Inflammatory macrophage treated with lipopolysaccharide for 1 hour (primary cell): ENCODE measurements at regions not wholly inside any gene's neighbourhood (a gene's known extent, or its start where the extent isn't known, plus 50 kb on each side); places are given as distances from the start of the nearest gene placed in this dataset.

Experiments used
- DNase-seq, 2 donors: peaks; one replicate each; pipeline ENCODE4 v3.0.0-alpha.2; 2020 to 2022

DNA sequence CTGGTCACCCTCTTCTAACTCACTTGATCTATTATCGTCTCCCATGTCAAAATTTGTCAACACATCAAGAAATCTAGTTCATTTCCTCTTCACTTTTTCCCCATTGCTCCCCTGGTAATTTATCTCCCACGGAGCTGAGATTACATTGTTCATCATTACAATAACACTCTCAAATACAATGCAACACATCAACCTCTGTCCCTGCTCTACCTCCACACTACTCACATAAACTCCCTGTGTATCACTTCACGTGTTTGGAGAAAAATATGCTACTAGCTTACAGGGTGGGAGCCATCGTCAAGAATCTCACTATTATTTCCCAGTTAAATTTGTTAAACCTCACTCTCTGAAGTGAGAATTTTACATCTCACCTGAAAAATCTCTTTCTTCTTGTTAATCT is 1006.4 kb downstream of the ARAP2 start:
- no peak for DNase-seq

DNA sequence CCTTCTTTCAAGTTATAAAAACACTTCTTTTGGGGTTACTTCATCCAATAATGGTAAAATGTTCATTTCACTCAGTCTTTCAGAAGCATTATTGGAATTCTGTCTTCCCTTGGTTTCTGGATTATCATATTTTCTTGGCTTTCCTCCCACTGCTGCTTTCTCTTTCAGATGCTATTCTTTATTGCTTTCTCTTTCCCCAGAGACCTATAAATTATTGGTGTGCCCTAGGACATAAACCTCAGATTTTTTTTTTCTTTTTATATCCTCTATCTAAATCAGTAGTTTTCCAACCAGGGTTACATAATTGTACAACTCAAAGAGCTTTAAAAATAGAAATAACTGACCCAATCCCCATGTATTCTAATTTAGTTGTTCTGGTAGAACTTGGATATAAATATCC is 1005.5 kb downstream of the ARAP2 start:
- DNase-seq: no peak

DNA sequence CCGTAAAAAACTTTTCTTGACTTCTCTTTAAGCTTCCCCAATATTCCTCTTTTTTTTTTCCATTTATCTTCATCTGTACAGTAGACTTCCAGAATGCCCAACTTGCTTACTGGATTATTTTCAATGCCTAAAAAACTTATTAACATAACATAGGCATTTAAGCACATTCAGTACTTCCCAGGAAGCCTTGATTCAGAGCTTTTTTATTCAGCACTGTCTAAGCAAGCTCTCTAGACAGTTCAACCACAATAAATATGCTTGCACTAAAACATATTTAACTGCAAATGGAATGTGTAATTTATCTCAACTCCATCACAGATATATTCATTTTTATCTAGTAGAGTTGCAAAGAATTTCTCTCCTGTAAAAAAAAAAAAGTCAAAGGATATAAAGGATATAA is 997.8 kb downstream of the ARAP2 start:
- no peak for DNase-seq

DNA sequence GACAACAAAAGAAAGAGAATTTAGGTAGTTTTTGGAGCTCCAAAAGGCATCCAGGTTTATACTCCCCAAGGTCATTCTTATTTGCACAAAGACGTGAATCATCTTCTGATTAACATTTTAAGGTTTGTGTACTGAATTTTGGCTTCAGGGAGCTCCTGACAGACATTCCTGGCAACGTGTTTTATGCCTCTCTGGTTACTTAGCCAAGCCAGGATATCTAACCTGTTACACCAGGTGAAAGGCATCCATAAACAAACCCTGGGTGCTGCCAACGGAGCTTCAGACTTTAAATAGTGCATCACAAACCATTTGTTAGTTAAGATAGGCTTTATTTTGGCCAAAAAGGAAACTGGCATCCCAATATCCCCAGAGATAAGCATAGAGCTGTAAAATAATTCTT is 997.3 kb downstream of the ARAP2 start:
- no peak for DNase-seq

DNA sequence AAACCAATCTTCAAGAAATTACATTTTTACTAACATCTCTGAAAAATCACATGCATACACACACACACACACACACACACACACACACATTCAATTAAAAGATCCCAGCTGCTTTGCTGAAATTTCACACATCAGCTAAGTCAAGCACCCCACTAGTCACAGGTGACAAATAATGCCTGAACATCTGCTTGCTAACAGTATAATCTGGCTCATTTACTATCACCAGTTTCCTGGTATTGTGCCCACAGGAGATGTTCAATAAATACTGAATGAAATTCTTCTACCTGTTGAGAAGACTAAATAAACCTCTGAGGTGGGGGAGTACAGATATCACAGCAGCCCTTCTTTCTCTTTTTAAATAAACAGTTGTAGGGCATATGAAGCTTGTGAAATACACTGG is 994.0 kb downstream of the ARAP2 start:
- no peak for DNase-seq

DNA sequence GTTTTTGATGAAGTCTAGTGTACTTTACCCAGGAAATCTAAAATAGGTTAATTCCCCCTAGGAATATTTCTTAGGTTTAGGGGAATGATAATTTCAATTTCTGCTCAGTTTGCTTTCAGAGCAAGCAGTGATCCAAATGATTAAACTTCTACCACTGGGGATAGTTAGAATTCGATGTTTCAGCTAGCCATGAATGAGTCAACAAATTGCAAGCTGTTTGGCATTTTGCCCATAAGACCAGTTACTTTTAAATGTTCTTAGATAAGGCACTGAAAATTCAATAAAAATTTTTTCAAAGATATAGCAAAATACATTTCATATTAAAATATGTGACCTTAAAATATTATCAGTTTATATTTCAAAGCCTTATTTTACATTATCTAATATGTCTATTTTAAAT is 993.6 kb downstream of the ARAP2 start:
- DNase-seq: no peak

DNA sequence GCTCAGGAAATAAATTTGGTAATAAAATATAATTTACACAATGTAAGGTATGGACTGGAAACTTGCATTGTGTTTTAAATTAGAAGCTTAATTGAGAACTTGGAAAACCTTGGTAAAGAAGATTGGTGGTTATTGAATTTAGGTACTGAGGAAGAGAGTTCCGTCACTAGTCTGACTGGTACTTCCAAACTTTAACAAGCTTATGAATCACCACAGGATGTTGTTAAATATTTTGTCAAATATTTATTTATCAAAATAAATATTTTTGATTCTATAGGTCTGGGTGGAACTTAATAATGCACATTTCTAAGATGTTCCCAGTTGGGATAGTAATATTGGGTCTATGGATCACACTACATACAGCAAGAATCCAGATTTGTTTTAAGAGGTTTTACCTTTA is 992.2 kb downstream of the ARAP2 start:
- no peak for DNase-seq

DNA sequence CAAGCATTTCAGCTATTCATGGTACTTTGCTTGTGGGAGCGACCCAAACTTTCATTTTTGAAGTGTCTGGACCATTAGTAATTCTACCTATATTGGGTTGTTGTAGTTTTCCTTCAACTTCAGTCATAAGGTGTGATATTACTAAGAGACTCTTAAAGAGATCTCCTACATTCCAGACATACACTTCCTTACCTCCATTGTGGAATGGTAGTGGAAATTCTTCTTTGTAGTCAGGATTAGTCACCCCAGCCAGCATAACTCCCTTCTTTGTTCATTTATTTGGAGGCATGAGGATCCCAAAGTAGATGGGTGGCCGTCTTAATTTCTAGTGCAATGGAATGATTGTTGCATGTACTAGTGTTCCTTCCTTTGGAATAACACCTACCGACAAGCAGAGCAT is 991.4 kb downstream of the ARAP2 start:
- no peak for DNase-seq

DNA sequence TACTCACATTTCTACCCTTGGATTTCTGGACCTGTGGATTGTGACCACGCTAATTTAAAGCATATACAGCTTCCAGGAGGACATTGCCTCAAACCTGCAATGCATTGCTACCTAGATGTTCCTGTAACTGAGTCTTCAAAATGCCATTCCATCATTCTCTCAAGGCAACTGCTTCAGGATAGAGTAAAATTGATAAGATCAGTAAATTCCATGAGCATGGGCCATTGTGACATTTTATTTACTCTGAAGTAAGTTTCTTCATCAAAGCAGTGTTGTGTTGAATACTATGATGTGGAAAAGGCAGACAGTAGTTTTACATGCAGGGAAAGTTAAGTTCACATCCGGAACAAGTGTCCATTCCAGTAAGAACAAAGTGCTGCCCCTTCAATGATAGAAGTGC is 991.0 kb downstream of the ARAP2 start:
- no peak for DNase-seq

DNA sequence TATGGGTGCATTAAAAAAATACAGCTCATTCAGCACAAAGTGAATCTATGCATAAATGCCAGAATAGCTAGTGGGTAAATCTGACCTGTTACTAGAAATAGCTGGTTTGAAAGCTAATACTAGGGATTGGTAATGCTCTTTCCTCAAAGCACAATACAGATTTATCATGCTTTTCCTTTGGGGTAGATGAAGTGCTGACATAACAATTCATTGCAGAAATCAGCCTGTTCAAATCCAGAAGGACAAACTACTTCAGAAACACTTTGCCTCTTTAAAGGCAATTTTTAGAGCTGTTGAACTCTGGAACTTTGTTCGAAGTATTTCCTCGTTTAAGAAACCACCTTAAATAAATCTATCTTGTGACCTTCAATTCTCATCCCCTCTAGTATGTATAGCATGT is 957.9 kb downstream of the ARAP2 start:
- no peak for DNase-seq

DNA sequence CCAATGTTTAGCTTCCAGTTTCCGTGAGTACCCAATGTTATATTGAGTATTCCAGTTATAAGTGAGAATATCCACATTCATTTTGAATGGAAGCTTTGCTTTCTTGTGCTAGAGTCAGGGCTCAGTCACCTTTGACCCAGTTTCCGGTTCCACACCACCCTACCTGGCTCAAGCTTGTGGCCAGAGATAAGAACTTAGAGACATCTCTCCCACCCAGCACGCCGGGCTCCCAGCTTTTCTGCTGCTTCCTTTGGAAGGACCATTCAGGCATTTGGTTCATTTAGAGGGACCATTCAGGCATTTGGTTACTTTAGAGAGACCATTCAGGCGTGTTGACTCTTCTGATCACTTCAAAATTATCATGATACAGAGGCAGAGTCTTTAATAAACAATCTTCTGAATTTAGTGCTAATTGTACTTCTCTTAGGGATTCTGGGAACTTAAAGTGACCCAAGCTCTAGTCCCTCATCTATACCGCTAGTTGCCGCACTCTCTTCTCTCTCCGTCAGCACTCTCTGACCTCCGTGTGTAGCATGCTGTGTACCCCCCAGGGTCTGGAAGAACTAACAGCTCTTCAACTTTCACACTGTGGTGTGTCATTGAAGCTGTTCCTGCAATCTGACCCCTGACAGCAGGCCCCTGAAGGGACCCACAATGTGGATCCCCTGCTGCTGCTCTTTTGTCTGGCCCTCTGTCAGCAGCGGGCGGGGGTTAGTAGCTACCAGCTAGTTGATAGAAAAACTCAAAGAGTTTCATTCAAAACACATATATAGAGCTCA is 943.1 kb downstream of the ARAP2 start:
- no peak for DNase-seq

DNA sequence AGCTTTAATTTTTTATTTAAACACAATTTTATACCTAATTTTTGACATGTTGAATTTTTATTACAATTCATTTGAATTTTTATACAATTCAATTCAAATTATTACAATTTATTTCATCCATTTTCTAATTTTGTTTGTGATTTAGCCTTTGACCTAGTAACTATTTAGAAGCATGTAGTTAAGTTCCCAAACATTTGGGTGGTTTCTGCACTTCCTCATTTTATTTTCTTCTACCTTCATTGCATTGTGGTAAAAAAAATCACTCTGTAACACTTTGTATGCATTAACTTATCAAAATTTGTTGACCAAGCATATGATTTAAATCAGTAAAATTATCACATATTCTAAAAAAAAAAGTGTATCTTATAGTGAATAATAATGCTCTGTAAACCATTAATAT is 928.9 kb downstream of the ARAP2 start:
- DNase-seq: no peak

DNA sequence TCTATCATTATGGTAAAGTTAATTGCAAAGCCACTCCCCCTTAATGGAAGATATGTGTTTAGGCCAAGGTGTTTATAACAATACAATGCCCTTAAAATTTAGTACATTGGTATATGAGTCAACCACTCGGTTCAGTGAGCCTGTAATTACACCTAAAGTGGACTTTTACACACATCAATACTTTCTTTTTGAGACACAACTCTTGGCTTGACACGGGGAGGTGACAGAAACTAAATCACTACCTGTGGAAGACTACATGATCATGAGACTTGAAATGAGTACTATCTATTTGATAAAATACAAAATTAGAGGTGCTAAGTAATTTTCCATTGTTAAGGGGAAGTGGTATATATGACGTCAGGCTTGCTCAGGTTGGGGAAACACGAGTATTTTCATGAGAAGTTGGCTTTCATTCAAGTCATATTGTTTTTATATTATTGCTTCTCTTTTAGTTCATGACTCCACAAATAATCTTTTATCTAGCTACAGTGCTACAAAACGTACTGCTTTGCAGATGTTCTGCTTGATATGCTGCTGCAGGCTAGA is 918.3 kb downstream of the ARAP2 start:
- no peak for DNase-seq

DNA sequence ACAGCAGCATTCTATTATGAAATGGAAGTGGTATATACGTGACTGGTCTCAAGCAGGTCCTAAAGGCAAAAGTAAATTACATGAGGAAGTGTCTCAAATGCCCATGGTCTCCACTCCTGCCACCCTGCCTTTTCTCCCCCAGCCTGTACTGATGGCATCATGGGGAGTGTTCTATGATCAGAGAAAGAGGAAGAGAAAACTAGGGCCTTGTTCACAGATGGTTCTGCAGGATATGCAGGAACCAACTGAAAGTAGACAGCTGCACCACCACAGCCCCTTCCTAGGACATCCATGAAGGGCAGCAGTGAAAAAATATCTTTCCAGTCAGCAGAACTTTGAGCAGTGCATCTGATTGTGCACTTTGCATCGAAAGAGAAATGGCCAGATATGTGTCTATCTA is 901.5 kb downstream of the ARAP2 start:
- no peak for DNase-seq

DNA sequence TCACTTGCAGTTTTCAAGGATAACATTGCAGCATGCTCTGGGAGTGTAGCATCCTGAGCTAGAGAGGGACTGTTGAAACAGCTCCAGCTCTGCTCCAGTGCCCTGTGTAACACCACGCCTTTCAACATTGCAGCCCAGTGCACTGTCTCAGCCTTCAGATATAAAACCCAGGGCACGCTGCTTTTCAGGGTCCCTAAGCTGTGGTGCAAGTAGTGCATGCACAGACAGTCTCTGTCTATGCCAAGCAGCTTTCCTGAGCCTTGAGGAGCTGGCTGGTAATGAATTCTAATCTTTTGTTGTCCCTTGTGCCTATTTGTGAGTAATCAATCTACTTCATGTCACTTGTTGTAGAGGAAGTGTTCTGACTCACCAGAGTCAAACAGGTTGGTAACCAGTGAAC is 897.0 kb downstream of the ARAP2 start:
- DNase-seq: no peak

DNA sequence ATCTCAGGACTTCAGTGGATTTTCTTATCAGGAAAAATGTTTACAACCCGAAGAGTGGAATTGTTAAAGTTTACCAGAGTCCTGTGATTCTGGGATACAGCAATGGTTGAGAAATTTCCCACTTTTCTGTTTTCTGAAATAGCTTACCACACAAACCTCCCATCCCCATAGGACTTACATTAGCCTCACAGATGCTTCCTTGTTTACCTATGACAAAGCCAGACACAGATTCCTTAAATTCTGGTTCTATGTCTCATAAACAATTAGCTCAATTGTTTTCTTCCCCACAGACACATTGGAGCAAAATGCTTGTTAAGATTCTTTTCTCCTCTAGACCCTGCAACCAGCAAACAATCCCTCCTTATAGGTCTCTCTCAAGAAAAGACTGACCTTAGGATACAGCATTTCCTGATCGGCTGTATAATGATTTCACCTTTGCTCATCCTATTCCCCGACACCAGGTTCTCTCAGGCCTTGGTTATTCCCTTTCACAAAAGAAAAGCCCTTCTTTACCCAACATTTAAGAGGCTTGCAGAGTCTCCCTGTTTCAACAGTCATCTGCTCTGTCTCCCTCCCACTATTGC is 886.2 kb downstream of the ARAP2 start:
- no peak for DNase-seq

DNA sequence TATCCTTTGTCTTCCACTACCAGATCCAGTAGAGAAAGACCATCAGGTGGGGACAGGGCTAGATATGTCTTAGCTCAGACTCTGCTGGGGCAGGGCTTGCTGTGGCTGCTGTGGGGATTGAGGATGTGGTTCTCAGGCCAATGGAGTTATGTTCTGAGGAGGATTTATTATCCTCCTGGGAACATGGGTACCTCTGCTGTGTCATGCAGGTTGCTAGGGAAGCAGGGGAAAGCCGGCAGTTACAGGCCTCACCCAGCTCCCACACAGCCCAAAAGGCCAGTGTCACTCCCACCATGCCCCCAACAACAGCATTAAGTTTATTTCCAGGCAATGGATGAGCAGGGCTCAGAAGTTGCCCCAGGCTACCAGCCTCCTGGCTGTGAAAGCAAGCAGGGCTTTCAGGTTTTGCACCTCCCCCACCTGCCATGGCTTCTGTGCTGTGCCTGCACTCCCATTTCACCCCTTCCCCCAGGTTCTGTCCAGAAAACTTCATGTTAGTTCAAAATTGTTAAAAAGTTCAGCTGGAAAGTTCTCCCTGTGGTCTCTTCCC is 879.9 kb downstream of the ARAP2 start:
- DNase-seq: no peak

DNA sequence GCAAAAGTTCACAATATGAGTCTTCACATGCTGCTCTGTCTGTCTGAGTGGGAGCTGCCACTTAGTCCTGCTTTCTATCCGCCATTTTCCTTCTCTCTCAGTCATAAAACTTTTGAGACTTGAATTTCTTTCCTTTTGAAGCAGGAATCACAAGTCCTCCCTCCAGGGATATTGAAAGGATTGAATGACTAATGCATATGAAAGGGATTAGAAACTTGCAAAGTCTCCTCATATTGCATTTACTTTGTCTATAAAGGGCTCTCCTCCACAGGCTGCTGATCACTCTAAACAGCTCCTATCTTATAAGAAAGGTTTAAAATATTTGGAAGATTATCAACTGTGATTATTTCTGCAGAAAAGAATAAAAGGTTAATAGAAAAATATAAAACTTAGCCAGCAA is 879.1 kb downstream of the ARAP2 start:
- no peak for DNase-seq

DNA sequence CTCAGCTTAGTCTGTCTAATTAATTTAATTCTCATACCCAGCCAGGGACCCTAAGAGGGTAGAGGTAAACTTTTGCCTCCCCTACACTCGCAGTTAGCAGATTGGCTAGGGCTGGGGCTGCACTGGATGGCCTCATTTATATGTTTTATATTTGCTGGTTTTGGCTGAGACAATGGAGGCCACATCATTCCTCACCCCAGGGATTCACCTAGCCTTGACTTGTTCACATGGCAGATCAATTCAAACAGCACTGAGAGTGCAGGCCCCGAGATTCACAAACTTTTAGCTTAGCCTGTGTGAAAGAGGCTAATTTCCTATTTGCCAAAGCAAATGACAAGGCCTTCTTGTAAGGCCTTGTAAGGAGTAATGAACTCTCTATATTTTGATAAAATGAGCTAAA is 844.4 kb downstream of the ARAP2 start:
- DNase-seq: no peak

DNA sequence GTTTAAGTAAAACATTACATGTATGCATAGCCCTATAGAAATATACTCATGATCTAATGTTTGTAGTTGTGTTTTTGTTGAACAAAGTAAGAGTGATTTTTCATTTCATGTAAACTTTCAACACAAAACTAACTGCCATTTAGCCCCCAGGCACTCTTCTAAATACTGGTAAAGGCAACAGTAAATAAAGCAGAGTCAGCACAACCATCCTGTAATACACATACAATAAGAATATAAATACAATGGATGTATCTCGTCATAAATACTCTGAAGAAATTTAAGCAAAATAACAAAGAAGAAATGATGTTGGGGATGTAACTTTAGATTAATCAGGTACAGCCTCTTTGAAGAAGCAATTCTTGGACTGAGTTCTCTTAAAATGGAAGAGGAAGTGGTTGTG is 821.2 kb downstream of the ARAP2 start:
- no peak for DNase-seq

DNA sequence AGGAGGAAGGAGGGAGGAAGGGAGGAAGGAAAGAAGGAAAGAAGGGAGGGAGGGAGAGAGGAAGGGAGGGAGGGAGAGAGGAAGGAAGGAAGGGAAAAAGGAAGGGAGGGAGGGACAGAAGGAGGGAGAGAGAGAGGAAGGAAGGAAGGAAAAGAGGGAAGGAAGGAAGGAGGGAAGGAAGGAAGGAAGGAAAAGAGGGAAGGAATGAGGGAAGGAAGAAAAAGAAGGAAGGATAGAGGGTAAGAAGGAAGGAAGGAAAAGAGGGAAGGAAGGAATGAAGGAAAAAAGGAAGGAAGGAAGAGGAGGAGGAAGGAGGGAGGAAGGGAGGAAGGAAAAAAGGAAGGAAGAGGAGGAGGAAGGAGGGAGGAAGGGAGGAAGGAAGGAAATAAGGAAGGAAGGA is 796.8 kb downstream of the ARAP2 start:
- no peak for DNase-seq

DNA sequence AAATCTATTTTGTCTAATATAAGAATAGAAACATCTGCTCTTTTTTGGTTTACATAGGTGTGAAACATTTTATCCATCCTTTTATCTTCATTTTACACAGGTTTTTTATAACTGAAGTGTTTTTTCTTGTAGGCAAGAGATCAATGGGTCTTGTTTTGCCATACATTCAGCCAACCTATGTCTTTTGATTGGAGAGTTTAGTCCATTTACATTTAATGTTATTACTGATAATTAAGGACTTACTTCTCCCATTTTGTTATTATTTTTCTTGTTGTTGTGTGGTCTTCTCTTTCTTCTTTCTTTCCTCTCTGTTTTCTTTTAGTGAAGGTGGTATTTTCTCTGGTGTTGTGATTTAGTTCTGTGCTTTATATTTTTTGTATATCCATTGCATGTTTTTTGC is 785.3 kb downstream of the ARAP2 start:
- DNase-seq: no peak

DNA sequence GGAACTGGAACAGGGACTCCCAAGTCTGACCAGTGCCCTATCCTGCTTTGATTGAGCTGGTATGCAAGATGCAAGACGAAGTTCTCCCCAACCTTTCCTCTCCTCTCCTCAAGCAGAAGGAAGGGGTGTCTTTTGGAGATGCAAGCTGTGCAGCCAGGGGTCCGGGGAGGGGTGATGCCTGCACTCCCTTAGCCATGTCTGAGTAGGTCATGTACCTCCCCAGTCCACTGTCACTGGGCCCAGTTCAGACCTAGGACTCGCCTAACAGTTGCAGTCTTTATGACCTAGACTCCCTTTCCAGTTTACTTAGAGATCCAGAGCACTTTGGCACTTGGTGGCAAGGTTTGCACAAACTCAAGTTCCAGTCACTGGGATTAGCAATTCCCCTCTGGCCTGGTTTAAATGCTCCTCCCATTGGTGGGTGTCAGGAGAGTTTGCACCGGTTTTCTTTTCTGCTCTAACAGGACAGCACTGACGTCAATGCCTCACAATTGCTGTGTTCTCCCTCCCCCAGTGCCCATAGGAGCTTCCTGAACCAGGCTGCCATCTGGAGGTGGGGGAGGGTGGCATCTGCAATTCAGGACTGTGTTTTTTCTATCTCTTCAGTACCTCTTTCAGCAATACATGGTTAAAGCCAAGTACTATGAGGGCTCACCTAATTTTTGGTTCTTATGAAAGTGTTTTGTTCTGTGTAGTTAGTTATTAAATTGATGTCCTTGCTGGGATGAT is 782.2 kb downstream of the ARAP2 start:
- DNase-seq: no peak
